GM18867 (cell line): ENCODE measurements at regions not wholly inside any gene's neighbourhood (a gene's known extent, or its start where the extent isn't known, plus 50 kb on each side); places are given as distances from the start of the nearest gene placed in this dataset.

Experiments used
- ATAC-seq: cut with Tn5 transposase; IDR thresholded peaks from one replicate; pipeline ENCODE4 v1.9.1; 2021; ENCODE audit warnings: mild to moderate bottlenecking, moderate library complexity; ENCODE audit not compliant: unreplicated experiment

- ATAC-seq = no peak
Measured at GRCh38 chr1:232386294-232386693, 243.6 kb downstream of the SIPA1L2 start.

GRCh38 chr1:232385221-232385620, 244.7 kb downstream of the SIPA1L2 start:
- no peak for ATAC-seq

- ATAC-seq = no peak
Measured at GRCh38 chr1:232384171-232384883, 245.6 kb downstream of the SIPA1L2 start.

GRCh38 chr1:232383455-232384123, 246.3 kb downstream of the SIPA1L2 start:
- ATAC-seq = no peak

GRCh38 chr1:232382671-232383070, 247.3 kb downstream of the SIPA1L2 start:
- no peak for ATAC-seq

GRCh38 chr1:232381394-232382100, 248.4 kb downstream of the SIPA1L2 start:
- ATAC-seq = no peak

GRCh38 chr1:232380596-232380995, 249.3 kb downstream of the SIPA1L2 start:
- no peak for ATAC-seq

- ATAC-seq = no peak
Measured at GRCh38 chr1:232380131-232380530, 249.8 kb downstream of the SIPA1L2 start.

- no peak for ATAC-seq
Measured at GRCh38 chr1:232379063-232379434, 250.9 kb downstream of the SIPA1L2 start.

GRCh38 chr1:232378266-232379062, 251.5 kb downstream of the SIPA1L2 start:
- ATAC-seq = no peak

- no peak for ATAC-seq
Measured at GRCh38 chr1:232377494-232377770, 252.5 kb downstream of the SIPA1L2 start.

- no peak for ATAC-seq
Measured at GRCh38 chr1:232376632-232377493, 253.1 kb downstream of the SIPA1L2 start.

GRCh38 chr1:232372841-232373440, 257.0 kb downstream of the SIPA1L2 start:
- no peak for ATAC-seq

- no peak for ATAC-seq
Measured at GRCh38 chr1:232372431-232372830, 257.5 kb downstream of the SIPA1L2 start.

GRCh38 chr1:232369451-232370296, 260.3 kb downstream of the SIPA1L2 start:
- no peak for ATAC-seq

- ATAC-seq = no peak
Measured at GRCh38 chr1:232368821-232369321, 261.1 kb downstream of the SIPA1L2 start.

- no peak for ATAC-seq
Measured at GRCh38 chr1:232367293-232367692, 262.6 kb downstream of the SIPA1L2 start.

GRCh38 chr1:232364654-232365382, 265.1 kb downstream of the SIPA1L2 start:
- no peak for ATAC-seq
